ENCODE measurements at regions not wholly inside any gene's neighbourhood (a gene's known extent, or its start where the extent isn't known, plus 50 kb on each side); places are given as distances from the start of the nearest gene placed in this dataset.

DNA sequence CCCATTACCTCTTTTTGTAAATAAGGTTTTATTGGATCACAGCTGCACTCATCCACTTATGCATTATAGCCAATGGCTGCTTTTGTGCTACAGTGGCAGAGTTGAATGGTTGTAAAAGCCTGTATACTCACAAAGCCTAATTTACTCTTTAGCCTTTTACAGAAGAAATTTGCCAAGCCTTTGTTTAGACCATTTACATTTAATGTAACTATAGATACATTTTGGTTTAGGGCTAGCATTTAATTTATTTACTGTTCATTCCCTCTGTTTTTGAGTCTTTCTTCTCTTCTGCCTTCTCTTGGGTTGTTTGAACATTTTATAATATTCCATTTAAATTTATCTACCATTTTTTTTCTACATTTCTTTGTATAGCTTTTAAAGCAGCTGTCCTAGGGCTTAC lies 217.1 kb upstream of the AMIGO2 start:
- no peak for DNase-seq (ENCODE audit: extremely low read depth, low read depth)
- no peak for TF ChIP-seq CTCF (IDR thresholded peaks at IDR 0.05; ENCODE audit: low read depth, low read length)

GRCh38 chr12:47293406-47293805 lies 213.6 kb upstream of the AMIGO2 start:
- TF ChIP-seq CTCF (IDR thresholded peaks at IDR 0.05; ENCODE audit: low read depth, low read length) = no peak
- no peak for DNase-seq (ENCODE audit: extremely low read depth, low read depth)

DNA sequence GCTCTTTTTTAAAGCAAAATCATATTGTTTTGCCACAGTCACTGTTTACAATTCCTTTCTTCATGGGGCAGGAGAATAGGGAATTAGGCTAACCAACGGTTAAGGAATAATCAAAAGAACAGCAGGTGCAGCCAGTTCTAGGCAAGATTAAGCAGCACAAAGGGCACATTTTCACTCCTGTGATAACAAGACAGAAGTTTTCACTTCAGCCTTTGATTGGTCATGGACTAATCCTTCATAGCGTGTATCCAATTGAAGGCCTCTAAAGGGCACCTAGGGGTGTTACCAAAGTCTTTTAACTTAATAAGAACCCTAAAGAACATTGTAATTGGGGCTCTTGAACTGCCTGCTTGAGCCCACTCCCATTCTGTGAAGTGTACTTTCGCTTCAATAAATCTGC lies 206.9 kb upstream of the AMIGO2 start:
- DNase-seq (ENCODE audit: extremely low read depth, low read depth) = no peak
- TF ChIP-seq CTCF (IDR thresholded peaks at IDR 0.05; ENCODE audit: low read depth, low read length) = no peak

All from AG09319 (cell line).